ENCODE measurements at regions not wholly inside any gene's neighbourhood (a gene's known extent, or its start where the extent isn't known, plus 50 kb on each side); places are given as distances from the start of the nearest gene placed in this dataset.
"Not testable (repeated sequence)": the region's sequence is repeated elsewhere in the genome, so short reads cannot be mapped to it uniquely, and the experiment has no call there.

DNA sequence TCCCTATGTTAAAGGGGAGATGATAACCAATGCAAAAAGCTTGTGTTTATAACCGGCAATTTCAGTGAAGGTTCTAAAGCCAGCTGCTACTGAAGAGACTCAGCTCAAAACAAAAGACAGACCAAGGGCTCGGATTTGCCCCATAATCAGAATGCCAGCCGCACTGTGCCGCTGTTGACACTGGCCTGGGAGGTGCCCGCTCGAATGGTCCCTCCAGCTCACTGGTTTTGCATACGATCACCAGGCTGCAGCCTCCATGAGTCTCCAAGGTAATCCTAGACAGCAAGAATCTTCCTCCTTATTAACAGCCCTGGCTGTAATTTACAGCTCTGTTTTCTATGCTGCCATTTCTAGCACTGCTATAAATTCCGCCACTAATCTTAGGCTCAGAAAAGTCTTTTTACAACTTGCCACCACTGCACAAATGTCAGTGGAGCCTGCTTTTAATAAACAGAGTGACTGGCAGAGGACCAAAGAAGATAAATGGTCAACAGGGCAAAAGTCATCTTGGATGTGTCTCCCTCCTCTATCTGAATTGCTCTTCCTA lies 155.7 kb upstream of the SH3BP4 start:
- DNase-seq = no peak

- no peak for DNase-seq
These were observed 156.4 kb upstream of the SH3BP4 start for GRCh38 chr2:234795272-234795920.

- no peak for DNase-seq
These were observed 157.0 kb upstream of the SH3BP4 start for GRCh38 chr2:234794866-234795265.

DNA sequence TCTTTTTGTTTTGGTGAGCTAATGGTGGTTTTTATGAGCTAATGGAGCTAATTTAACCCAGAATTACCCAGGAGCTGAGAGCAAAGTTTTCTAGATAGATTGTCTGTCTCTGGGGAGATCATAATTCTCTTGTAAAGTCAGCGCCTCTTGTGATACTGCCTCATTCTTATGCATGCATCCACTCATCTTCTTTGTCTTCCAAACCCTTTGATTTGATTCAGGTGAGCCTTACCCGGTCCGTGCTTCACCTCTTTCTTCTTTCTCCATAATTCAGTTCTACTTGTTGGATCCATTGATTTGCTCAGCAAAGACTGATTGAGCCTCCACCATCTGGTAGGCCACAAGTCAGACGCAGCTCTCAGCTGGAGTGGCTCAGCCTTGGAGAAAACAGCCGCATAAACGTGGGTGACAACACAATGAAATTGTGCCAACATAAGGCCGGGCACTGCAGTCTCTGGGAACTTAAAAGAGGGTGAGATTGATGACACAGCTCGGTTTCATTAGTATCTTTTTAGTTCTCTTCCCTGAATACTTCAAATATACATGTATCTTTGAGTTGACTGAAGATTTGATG lies 158.5 kb upstream of the SH3BP4 start:
- DNase-seq = no peak

- no peak for DNase-seq
These were observed 159.2 kb upstream of the SH3BP4 start for GRCh38 chr2:234792621-234793022.

DNA sequence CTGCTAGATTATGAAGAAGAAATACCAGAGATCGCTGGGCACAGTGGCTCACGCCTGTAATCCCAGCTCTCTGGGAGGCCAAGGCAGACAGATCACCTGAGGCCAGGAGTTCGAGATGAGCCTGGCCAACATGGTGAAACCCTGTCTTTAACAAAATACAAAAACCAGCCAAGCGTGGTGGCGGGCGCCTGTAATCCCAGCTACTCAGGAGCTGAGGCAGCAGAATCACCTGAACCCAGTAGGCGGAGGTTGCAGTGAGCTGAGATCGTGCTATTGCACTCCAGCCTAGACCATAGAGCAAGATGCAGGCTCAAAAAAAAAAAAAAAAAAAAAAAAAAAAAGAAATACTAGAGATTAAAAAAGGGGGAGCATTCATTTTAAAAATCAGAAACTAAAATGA lies 159.7 kb upstream of the SH3BP4 start:
- not testable (repeated sequence) for DNase-seq

DNA sequence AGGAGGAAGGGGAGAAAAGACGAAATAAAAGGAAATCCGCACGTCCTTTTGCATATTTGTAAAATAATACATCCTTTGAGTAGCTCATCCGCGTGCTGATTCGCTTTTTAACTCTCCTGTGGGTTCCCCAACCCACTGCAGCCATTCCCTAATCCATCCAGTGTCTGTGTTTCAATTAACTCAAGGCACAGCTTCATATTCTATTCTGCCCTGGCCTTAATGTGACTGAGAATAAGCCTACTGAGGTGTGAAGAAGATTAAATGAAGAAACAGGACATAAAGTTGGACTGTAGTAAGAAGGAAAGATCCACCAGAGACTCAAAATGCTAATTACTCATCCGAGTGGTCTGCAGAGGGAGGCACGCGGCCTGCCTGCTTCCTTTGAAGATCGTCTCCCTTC lies 161.4 kb upstream of the SH3BP4 start:
- no peak for DNase-seq

DNA sequence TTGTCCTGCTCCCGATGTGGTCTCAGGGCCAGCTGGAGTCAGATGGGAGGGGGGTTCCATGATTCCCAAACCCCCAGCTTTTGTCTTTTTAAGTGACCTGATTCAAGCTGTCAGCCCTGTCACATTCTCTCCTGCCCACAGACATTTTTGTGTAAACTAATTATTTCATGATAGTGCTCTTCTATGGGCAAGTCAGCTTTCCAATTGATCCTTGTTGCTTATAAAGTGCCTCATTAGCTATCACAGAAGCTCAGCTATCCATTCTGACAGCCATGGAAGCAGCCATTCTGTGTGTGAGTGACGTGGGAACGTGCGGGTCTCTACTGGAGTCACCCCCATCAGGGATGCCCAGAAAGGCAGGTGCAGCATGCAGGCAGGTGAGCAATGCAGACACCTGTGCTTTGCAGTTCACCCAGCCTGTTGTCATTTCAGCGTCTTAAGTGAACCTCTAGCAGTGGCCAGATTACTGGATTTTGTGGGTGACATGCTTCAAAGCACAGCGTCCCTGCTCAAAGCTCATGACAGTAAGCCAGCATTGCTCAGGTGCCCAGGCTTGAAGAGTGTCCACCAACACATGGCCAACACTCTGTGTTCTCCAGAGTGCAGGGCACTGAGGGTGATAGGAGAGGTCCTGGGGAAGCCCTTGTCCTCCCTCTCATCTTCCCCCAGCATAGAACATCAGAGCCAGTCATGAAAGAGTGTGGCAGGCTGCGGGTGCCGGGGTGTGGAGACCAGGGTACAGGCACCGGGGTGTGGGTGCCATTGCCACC lies 162.1 kb upstream of the SH3BP4 start:
- no peak for DNase-seq

DNA sequence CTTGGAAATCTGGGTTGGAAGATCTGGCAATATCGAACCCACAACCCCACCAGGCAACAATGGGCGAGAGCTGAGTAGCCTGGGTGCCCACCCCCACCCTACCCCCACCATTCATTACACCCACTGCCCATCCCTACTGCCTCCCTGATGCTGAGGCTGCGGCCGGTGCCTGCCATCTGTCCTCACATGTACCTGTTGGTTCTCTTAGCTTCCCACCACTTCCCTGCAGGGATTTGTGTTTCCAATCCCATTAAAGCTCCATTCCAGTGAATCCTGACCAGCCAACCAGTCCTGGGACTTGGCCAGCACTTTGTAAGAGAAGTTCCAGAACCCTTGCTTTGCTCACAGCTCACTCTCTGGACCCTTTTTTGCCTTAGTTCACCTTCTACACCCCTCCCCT lies 163.0 kb upstream of the SH3BP4 start:
- DNase-seq = no peak

DNA sequence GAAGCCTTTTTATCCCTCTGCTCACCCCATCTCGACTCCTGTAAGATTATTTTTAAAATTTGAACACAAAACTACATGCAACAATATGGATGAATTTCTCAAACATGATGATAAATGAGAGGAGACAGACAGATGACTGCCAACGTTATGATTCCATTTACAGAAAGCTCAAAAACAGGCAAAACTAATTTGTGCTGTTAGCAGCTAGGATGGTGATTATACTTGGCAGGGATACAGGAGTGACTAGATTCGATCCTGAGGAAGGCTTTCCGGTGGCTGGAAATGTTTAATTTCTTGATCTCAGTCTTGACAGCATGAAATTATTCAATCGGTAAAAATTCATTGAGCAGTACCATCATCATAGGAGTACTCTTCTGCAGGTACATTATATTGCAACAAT lies 163.4 kb upstream of the SH3BP4 start:
- no peak for DNase-seq

GRCh38 chr2:234787114-234787513 lies 164.7 kb upstream of the SH3BP4 start:
- no peak for DNase-seq

- no peak for DNase-seq
These were observed 177.9 kb upstream of the SH3BP4 start for GRCh38 chr2:234773764-234774409.

DNA sequence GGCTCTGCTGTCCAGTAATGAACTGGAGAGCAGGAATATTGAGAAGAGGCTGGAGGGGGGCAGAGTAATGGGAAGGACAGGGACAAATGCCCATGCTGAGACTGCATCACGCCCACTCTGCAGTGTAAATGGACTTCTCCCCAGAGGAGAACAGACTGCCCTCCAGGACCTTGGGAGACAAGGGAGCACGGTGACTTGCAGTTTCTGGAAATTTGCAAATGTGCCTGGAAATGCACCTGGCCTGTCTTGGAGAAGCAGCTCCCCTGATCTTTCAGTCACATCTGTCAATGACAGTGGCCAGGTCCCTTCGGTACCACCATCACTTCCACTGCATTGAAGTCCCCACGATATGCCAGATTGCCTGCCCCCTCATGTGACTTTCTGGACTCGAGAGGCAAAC lies 178.7 kb upstream of the SH3BP4 start:
- no peak for DNase-seq

GRCh38 chr2:234772733-234773060 lies 179.1 kb upstream of the SH3BP4 start:
- no peak for DNase-seq

- no peak for DNase-seq
These were observed 179.7 kb upstream of the SH3BP4 start for GRCh38 chr2:234771980-234772732.

GRCh38 chr2:234771176-234771575 lies 180.6 kb upstream of the SH3BP4 start:
- no peak for DNase-seq

DNA sequence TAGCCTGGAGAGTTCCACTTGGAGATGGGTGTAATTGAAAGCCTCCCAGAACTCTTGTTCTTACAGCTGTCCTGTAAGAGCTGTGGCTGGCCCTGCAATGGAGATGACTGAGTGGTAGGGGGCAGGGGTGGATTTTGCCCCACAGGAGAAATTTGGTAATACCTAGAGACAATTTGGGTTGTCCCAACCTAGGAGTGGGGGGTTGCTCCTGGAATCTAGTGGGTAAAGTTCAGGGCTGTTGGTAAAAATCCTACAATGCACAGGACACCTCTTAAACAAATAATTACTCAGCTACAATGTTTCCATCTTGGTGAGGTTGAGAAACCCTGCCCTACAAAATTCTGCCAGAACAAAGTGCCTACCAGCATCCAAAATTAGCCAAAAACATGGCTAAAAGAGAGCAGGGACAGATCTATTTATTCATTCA lies 181.1 kb upstream of the SH3BP4 start:
- DNase-seq = no peak

- no peak for DNase-seq
These were observed 181.7 kb upstream of the SH3BP4 start for GRCh38 chr2:234770031-234770506.

DNA sequence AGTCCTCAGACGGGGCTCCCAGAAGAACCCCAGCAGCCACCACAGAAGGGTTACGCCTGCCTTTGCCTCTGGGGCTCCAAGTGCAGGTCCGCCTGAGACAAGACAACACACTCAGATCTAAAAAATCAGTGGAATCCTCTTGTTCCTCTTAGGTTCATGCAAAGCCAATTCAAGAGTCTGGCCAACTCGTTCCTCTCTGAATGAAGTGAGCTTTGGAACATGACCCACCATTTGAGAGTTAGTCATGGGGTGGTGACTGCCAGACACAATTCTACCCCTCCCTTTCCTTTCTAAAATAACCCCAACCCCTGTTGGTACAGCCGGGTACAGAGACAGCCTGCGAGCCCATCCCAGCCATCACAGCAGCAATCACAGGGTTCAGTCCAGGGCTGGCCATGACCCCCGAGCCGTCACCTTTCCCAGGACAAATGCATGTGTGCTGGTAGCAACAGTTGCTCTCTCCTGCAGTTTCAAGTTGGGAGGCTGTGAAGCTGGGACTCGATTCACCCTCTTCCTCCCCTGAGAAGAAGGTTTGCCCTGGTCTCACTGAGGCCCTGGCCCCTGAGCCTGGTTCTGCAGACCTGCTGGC lies 183.1 kb upstream of the SH3BP4 start:
- no peak for DNase-seq

DNA sequence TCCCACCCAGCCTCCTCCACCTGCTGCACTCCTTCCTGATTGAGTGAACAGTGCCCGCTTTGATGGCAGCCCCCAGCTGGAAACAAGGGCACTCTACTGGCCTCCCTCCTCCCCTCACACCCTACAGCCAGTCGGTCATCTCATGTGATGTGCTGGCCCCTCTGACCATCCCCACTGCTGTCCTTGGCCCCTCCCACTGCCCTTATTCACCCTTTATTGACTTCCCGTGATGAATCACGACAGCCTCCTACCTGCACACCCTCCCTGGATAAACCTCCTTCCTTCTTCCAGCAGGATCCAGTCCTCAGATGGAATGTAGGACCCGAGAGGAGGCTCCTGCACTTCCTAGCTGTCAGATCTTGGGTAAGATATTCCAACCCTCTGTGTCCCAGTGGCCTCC lies 186.5 kb upstream of the SH3BP4 start:
- DNase-seq = no peak

DNA sequence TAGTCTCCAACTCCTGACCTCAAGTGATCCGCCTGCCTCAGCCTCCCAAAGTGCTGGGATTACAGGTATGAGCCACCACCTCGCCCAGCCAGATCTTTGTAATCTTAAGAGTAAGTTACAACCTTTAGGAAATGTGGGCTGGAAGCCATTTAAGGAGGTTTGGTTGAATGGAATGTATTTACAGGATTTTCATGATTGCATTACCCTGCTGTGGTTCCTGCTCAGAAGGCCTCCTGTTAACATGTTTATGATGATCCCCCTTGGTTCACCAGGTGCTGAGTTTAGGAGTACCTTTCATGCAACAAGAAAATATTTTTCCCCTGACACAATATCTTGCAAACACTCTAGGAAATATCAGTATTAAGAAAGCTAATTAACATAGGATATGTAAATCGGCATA lies 187.4 kb upstream of the SH3BP4 start:
- no peak for DNase-seq
